ENCODE measurements at regions not wholly inside any gene's neighbourhood (a gene's known extent, or its start where the extent isn't known, plus 50 kb on each side); places are given as distances from the start of the nearest gene placed in this dataset.

- in situ Hi-C loops (cut with HindIII; ENCODE audit: low sequenced_read_pairs): no loop called here
- DNase-seq (ENCODE audit: low read depth, low spot score): no peak
- H3K4me3 ChIP-seq (ENCODE audit: low read depth, low read length): no peak overlapping the region
- TF ChIP-seq CTCF (IDR thresholded peaks at IDR 0.05; ENCODE audit: low read depth, low read length): no peak
These were observed 115.4 kb upstream of the ADO start for GRCh38 chr10:62688971-62689700.

GRCh38 chr10:62689712-62690111, 114.8 kb upstream of the ADO start:
- in situ Hi-C loops (cut with HindIII; ENCODE audit: low sequenced_read_pairs): no loop called here
- no peak for DNase-seq (ENCODE audit: low read depth, low spot score)
- H3K4me3 ChIP-seq (ENCODE audit: low read depth, low read length): no peak overlapping the region
- TF ChIP-seq CTCF (IDR thresholded peaks at IDR 0.05; ENCODE audit: low read depth, low read length): no peak

- in situ Hi-C loops (cut with HindIII; ENCODE audit: low sequenced_read_pairs): no loop called here
- no peak for DNase-seq (ENCODE audit: low read depth, low spot score)
- no peak for TF ChIP-seq CTCF (IDR thresholded peaks at IDR 0.05; ENCODE audit: low read depth, low read length)
- H3K4me3 ChIP-seq (ENCODE audit: low read depth, low read length): no peak overlapping the region
These were observed 113.8 kb upstream of the ADO start for GRCh38 chr10:62690703-62691102.

GRCh38 chr10:62691336-62691735, 113.2 kb upstream of the ADO start:
- no peak for DNase-seq (ENCODE audit: low read depth, low spot score)
- TF ChIP-seq CTCF (IDR thresholded peaks at IDR 0.05; ENCODE audit: low read depth, low read length): no peak
- in situ Hi-C loops (cut with HindIII; ENCODE audit: low sequenced_read_pairs): no loop called here
- no peak overlapping the region for H3K4me3 ChIP-seq (ENCODE audit: low read depth, low read length)

GRCh38 chr10:62692085-62692484, 112.4 kb upstream of the ADO start:
- in situ Hi-C loops (cut with HindIII; ENCODE audit: low sequenced_read_pairs): no loop called here
- H3K4me3 ChIP-seq (ENCODE audit: low read depth, low read length): no peak overlapping the region
- TF ChIP-seq CTCF (IDR thresholded peaks at IDR 0.05; ENCODE audit: low read depth, low read length): no peak
- no peak for DNase-seq (ENCODE audit: low read depth, low spot score)

- DNase-seq (ENCODE audit: low read depth, low spot score): no peak
- no peak overlapping the region for H3K4me3 ChIP-seq (ENCODE audit: low read depth, low read length)
- in situ Hi-C loops (cut with HindIII; ENCODE audit: low sequenced_read_pairs): no loop called here
- no peak for TF ChIP-seq CTCF (IDR thresholded peaks at IDR 0.05; ENCODE audit: low read depth, low read length)
These were observed 111.2 kb upstream of the ADO start for GRCh38 chr10:62693306-62693705.

Measured in astrocyte of the spinal cord (primary cell).